AG04449 (cell line): ENCODE measurements at regions not wholly inside any gene's neighbourhood (a gene's known extent, or its start where the extent isn't known, plus 50 kb on each side); places are given as distances from the start of the nearest gene placed in this dataset.

Experiments used
- CTCF ChIA-PET: fragments of 350-600 bp; formaldehyde crosslinking; extraction: SDS; loops from one replicate; lab custom pipeline; 2021; ENCODE audit warnings: antibody characterized with exemption; lab: Yijun Ruan, JAX
- POLR2A ChIA-PET: fragments of 400-600, 350-600 bp; formaldehyde crosslinking; extraction: SDS; loops from one replicate; lab custom pipeline; 2020; ENCODE audit warnings: antibody characterized with exemption, inconsistent platforms; lab: Yijun Ruan, JAX
- DNase-seq: peaks from one replicate; pipeline ENCODE4 v3.0.0-alpha.2; 2010; ENCODE audit warnings: low read depth, low spot score
- H3K4me3 ChIP-seq: 2 replicates; pipeline ENCODE4 v1.5.1; 2011; ENCODE audit warnings: low read depth, mild to moderate bottlenecking, control low read depth, low read length
- TF ChIP-seq, protein P1 (sequence below): IDR thresholded peaks from one replicate; pipeline ENCODE4 v1.5.1; 2011; ENCODE audit warnings: mild to moderate bottlenecking, moderate library complexity, low read length, control low read depth, inconsistent platforms; ENCODE audit not compliant: insufficient read depth; ENCODE audit errors: missing control alignments

- CTCF ChIA-PET, result no interaction called here
- no peak overlapping the region for H3K4me3 ChIP-seq
- TF ChIP-seq, protein P1, sequence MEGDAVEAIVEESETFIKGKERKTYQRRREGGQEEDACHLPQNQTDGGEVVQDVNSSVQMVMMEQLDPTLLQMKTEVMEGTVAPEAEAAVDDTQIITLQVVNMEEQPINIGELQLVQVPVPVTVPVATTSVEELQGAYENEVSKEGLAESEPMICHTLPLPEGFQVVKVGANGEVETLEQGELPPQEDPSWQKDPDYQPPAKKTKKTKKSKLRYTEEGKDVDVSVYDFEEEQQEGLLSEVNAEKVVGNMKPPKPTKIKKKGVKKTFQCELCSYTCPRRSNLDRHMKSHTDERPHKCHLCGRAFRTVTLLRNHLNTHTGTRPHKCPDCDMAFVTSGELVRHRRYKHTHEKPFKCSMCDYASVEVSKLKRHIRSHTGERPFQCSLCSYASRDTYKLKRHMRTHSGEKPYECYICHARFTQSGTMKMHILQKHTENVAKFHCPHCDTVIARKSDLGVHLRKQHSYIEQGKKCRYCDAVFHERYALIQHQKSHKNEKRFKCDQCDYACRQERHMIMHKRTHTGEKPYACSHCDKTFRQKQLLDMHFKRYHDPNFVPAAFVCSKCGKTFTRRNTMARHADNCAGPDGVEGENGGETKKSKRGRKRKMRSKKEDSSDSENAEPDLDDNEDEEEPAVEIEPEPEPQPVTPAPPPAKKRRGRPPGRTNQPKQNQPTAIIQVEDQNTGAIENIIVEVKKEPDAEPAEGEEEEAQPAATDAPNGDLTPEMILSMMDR, result peak; percentile 7
- DNase-seq, result no peak
- POLR2A ChIA-PET, result no interaction called here
Observed at GRCh38 chr2:228318218-228318617, 136.7 kb upstream of the SPHKAP start.

GRCh38 chr2:228312172-228312571 lies 130.7 kb upstream of the SPHKAP start:
- TF ChIP-seq, protein P1, result no peak
- no peak overlapping the region for H3K4me3 ChIP-seq
- ChIA-PET CTCF (no interaction called here), POLR2A (no interaction called here)
- DNase-seq, result no peak

DNA sequence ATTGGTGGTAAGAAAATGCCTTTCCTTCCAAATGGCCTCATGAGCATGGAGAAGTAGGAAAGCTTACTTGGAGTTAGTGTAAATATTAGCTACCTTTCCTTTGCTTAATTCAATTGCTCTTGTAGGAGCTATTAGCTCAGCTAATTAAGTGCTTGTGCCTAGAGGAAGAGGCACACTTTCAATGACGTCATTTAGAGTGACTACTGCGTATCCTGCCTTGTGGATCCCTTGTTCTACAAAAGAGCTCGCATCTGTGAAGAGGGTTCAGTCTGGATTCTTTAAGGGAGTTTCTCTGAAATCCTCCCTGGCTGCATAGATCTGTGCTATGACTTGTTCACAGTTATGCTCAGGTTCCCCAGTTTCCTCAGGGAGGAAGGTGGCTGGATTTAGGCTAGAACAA lies 122.5 kb upstream of the SPHKAP start:
- no peak overlapping the region for H3K4me3 ChIP-seq
- DNase-seq, result no peak
- ChIA-PET CTCF (no interaction called here), POLR2A (no interaction called here)
- TF ChIP-seq, protein P1, result no peak

GRCh38 chr2:228283491-228284171 lies 102.1 kb upstream of the SPHKAP start:
- H3K4me3 ChIP-seq, result no peak overlapping the region
- POLR2A ChIA-PET, result no interaction called here
- TF ChIP-seq, protein P1, result no peak
- CTCF ChIA-PET, result no interaction called here
- DNase-seq, result no peak

- H3K4me3 ChIP-seq, result no peak overlapping the region
- CTCF ChIA-PET, result no interaction called here
- POLR2A ChIA-PET, result no interaction called here
- TF ChIP-seq, protein P1, result no peak
- no peak for DNase-seq
Observed at GRCh38 chr2:228282376-228282775, 100.9 kb upstream of the SPHKAP start.

- DNase-seq, result no peak
- no peak overlapping the region for H3K4me3 ChIP-seq
- ChIA-PET CTCF (no interaction called here), POLR2A (no interaction called here)
- TF ChIP-seq, protein P1, result no peak
Observed at GRCh38 chr2:228273159-228273558, 91.7 kb upstream of the SPHKAP start.
